RWPE1 (cell line): ENCODE measurements at regions not wholly inside any gene's neighbourhood (a gene's known extent, or its start where the extent isn't known, plus 50 kb on each side); places are given as distances from the start of the nearest gene placed in this dataset.

Experiments used
- CTCF ChIA-PET: fragments of 350-600 bp; sonication (Branson Sonifier 250); formaldehyde crosslinking; extraction: SDS; loops from one replicate; lab custom pipeline; 2021; lab: Yijun Ruan, JAX
- POLR2A ChIA-PET: fragments of 400-600 bp; formaldehyde crosslinking; extraction: SDS; loops from one replicate; lab custom pipeline; 2020; ENCODE audit warnings: antibody characterized with exemption; ENCODE audit not compliant: low non-redundant PET; lab: Yijun Ruan, JAX
- DNase-seq: peaks from one replicate; pipeline ENCODE4 v3.0.0; 2012; ENCODE audit warnings: low spot score
- H3K27ac ChIP-seq: fragments of 450-650 bp; 2 replicates; pipeline ENCODE4 v1.5.1; 2017
- TF ChIP-seq, protein P1 (sequence below): fragments of 450-650 bp; conservative IDR thresholded peaks from 2 replicates; pipeline ENCODE4 v1.5.1; 2017; ENCODE audit warnings: low read depth, mild to moderate bottlenecking

DNA sequence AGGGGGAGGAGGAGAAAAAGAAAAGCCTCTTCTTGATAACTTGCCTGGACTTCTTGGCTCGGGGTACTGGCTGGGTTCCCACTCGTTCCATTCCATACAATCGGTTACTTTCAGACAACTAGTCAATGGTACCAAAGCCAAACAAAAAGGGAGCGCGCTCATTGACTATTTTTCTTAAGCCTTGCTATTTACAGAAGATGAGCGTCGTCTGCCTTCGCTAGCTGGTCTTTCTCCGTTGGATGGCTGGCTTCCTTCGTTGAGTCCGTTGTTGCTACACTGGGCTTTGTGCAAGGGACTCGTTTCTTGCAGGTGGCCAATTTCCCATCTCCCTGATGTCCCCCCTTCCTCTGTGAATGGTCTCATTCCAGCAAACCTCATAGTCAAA is 260.4 kb downstream of the ZNF516 start:
- ChIA-PET CTCF (interaction anchor here (0.6 kb wide), 1 partner anchor 1547 kb away, joined by 4 read pairs; no protein-coding TSS in a partner anchor), POLR2A (no interaction called here)
- H3K27ac ChIP-seq = no peak overlapping the region
- no peak for DNase-seq
- TF ChIP-seq, protein P1, sequence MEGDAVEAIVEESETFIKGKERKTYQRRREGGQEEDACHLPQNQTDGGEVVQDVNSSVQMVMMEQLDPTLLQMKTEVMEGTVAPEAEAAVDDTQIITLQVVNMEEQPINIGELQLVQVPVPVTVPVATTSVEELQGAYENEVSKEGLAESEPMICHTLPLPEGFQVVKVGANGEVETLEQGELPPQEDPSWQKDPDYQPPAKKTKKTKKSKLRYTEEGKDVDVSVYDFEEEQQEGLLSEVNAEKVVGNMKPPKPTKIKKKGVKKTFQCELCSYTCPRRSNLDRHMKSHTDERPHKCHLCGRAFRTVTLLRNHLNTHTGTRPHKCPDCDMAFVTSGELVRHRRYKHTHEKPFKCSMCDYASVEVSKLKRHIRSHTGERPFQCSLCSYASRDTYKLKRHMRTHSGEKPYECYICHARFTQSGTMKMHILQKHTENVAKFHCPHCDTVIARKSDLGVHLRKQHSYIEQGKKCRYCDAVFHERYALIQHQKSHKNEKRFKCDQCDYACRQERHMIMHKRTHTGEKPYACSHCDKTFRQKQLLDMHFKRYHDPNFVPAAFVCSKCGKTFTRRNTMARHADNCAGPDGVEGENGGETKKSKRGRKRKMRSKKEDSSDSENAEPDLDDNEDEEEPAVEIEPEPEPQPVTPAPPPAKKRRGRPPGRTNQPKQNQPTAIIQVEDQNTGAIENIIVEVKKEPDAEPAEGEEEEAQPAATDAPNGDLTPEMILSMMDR = no peak

DNA sequence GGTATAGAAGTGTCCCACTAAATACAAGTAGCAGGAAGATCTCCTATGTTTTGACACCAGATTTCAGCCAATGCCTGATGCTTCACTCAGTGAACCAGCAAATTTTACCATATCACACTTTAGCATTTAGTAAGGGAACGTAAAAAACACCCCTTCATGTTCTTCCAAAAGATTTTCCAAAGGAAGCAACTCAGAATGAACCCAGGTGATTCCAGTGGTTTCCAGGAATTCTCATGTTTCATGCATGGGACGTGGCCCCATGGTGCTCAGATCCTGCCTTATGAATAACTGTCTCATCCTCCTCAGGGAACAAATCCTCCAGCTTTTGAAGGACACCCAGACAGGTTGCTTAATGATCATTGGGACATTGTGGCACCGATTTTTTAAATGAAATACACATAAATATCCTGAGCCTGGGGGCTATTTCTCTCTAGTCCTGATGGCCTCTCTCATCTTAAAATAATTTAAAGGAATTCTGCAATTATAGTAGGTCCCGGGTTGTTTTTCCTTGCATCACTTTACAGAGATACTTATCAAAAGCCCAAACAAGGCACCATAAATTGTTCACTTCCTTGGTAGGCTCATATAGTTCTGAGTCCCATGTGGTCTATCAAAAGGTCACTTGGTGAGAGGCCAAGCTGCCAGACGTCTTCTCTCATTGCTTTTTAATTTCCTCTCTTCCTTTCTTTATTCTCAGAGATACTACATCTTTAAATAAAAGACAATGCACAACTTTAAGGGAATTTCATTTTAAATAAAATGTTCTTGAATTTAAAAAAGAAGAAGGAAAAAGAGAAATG is 261.0 kb downstream of the ZNF516 start:
- TF ChIP-seq, protein P1 = no peak
- ChIA-PET CTCF (interaction anchor here (0.6 kb wide), 1 partner anchor 1546 kb away, joined by 4 read pairs; no protein-coding TSS in a partner anchor), POLR2A (no interaction called here)
- no peak for DNase-seq
- no peak overlapping the region for H3K27ac ChIP-seq

DNA sequence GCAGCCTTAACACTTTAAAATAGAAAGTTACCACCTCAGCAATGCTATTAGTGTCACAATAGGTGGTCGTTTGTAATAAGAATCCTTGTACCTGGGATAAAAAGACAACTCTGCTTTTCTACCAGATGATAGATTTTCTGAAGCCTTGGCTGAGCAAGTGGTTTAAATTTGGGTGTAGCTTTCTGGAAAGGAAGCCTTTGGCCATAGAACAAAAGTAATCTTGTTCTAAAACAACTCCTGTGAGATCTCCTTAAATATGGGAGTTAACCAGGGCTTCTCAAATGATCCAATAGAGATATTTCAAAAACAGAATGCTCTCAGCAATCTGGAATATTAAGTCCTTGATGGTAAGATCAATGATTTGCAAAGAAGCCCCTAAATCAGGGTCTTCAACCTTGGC is 261.6 kb downstream of the ZNF516 start:
- TF ChIP-seq, protein P1 = no peak
- CTCF ChIA-PET = no interaction called here

DNA sequence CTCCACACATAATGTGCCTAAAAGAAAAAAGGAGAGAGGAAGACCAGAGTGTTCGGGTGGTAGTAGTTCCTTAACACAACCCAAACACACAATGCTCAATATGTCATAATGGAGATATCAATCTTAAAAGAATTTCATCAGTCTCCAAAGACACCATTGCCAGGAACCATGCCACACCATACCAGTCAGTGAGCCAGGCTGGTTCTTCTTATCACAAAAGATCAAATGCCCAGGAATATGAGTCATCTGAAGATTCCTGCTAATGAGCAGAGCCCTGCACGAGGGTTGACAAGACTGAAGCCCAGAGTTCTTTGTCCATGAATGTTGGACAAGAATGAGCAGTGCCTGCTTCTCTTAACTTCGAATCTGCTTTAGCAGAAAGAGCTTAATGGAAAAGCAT is 262.3 kb downstream of the ZNF516 start:
- TF ChIP-seq, protein P1 = no peak
- no peak overlapping the region for H3K27ac ChIP-seq
- no peak for DNase-seq
- ChIA-PET POLR2A (no interaction called here), CTCF (interaction anchor here (0.6 to 0.7 kb wide), 2 partner anchors 95 to 759 kb away, joined by 3 to 5 read pairs; no protein-coding TSS in a partner anchor)

More for the DNA sequence above, 261.6 kb downstream of the ZNF516 start:
- POLR2A ChIA-PET = no interaction called here
- no peak for DNase-seq
- H3K27ac ChIP-seq = no peak overlapping the region

DNA sequence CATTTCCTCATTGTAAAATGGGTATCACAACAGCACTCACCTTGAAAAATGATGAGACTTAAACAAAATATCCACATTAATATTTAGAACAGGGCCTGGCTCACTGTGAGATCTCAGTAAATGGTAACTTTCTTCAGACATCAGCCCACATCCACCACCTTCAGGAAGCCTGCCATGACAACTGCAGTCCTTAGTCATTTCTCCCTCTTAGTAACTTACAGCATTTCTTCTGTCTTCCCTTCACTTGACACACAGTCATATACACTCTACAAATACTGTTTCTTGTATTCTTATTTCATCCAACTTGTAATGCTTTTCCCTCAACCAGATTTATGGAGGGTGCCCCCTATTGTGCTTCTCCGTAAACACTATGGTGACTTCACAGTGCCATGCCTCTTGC is 263.0 kb downstream of the ZNF516 start:
- CTCF ChIA-PET = interaction anchor here (0.6 to 0.7 kb wide), 2 partner anchors 95 to 758 kb away, joined by 3 to 5 read pairs; no protein-coding TSS in a partner anchor
- DNase-seq = no peak
- POLR2A ChIA-PET = no interaction called here
- TF ChIP-seq, protein P1 = no peak
- H3K27ac ChIP-seq = no peak overlapping the region

DNA sequence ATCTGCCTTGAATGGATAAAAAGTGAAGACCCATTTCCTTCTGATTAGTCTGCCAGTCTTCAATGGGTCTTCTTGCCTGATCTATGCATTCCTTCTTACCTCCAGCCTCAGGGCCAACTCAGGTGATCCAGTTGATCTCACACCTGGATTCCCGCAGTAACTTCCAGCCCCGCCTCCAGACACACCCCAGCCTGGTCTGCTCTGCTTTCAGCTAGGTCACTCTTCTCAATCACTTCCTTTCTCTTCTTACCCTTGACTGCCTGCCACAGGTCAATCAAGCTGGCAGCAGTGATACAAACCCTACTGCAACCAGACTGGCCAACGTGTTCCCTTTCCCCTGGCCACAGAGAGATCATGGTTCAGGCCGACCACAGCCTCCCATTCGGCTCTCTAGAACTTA is 263.6 kb downstream of the ZNF516 start:
- no peak overlapping the region for H3K27ac ChIP-seq
- no peak for DNase-seq
- CTCF ChIA-PET = no interaction called here
- TF ChIP-seq, protein P1 = no peak
- POLR2A ChIA-PET = no interaction called here
